B cell (primary cell): ENCODE measurements at regions not wholly inside any gene's neighbourhood (a gene's known extent, or its start where the extent isn't known, plus 50 kb on each side); places are given as distances from the start of the nearest gene placed in this dataset.

Experiments used
- EZH2 ChIP-seq: IDR thresholded peaks from 2 replicates; pipeline ENCODE4 v1.6.1; 2012; ENCODE audit warnings: borderline replicate concordance, low read depth, mild to moderate bottlenecking, moderate library complexity, low read length; ENCODE audit not compliant: insufficient read depth, poor library complexity, severe bottlenecking
- TF ChIP-seq, protein P1 (sequence below): fragments of 200-600 bp; IDR thresholded peaks from one replicate; pipeline ENCODE4 v1.8.0; 2022; ENCODE audit warnings: antibody characterized with exemption, mild to moderate bottlenecking

DNA sequence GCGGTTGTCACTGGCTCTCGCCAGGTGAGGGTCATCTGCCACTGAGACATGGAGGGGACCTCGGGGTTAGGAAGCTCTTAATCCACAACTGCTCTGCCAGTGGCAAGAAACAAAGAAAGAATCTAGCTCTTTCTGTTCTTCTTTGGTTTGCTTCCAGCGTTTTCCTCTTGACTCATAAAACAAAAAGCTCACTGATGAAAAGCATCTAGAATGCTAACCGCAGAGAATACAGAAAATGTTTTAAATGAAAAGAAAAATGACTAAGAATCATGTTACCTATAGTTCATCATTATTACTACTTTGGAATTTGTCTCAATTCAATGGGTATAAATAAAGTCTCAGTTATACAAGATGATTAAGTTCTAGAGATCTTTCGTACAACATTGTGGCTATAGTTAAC, 274.8 kb upstream of the TENM3 start:
- TF ChIP-seq, protein P1, sequence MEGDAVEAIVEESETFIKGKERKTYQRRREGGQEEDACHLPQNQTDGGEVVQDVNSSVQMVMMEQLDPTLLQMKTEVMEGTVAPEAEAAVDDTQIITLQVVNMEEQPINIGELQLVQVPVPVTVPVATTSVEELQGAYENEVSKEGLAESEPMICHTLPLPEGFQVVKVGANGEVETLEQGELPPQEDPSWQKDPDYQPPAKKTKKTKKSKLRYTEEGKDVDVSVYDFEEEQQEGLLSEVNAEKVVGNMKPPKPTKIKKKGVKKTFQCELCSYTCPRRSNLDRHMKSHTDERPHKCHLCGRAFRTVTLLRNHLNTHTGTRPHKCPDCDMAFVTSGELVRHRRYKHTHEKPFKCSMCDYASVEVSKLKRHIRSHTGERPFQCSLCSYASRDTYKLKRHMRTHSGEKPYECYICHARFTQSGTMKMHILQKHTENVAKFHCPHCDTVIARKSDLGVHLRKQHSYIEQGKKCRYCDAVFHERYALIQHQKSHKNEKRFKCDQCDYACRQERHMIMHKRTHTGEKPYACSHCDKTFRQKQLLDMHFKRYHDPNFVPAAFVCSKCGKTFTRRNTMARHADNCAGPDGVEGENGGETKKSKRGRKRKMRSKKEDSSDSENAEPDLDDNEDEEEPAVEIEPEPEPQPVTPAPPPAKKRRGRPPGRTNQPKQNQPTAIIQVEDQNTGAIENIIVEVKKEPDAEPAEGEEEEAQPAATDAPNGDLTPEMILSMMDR: no peak
- TF ChIP-seq EZH2: no peak
